GM12878 (cell line): ENCODE measurements at regions not wholly inside any gene's neighbourhood (a gene's known extent, or its start where the extent isn't known, plus 50 kb on each side); places are given as distances from the start of the nearest gene placed in this dataset.

ENCODE experiments used
- BACH1 ChIP-seq: fragments of 450-650 bp; IDR thresholded peaks from 2 replicates; pipeline ENCODE4 v1.6.1; 2017; ENCODE audit warnings: mild to moderate bottlenecking, borderline replicate concordance
- BMI1 ChIP-seq: fragments of 450-650 bp; IDR thresholded peaks from 2 replicates; pipeline ENCODE4 v1.6.1; 2016; ENCODE audit warnings: mild to moderate bottlenecking, moderate library complexity, borderline replicate concordance
- HDAC2 ChIP-seq: fragments of 200-600 bp; sonication (generic); IDR thresholded peaks from 2 replicates; pipeline ENCODE4 v1.6.1; 2017
- MXI1 ChIP-seq: fragments of 150-350 bp; IDR thresholded peaks from 2 replicates; pipeline ENCODE4 v1.6.1; 2011; ENCODE audit warnings: low read depth, mild to moderate bottlenecking, inconsistent platforms, low read length, improper control_type of control experiment
- TF ChIP-seq, protein P1 (sequence below): IDR thresholded peaks from 2 replicates; pipeline ENCODE4 v1.6.1; 2012; ENCODE audit warnings: mild to moderate bottlenecking, low read depth, low read length

- TF ChIP-seq HDAC2 = no peak
- no peak for TF ChIP-seq MXI1
- TF ChIP-seq BMI1 = no peak
- TF ChIP-seq, protein P1, sequence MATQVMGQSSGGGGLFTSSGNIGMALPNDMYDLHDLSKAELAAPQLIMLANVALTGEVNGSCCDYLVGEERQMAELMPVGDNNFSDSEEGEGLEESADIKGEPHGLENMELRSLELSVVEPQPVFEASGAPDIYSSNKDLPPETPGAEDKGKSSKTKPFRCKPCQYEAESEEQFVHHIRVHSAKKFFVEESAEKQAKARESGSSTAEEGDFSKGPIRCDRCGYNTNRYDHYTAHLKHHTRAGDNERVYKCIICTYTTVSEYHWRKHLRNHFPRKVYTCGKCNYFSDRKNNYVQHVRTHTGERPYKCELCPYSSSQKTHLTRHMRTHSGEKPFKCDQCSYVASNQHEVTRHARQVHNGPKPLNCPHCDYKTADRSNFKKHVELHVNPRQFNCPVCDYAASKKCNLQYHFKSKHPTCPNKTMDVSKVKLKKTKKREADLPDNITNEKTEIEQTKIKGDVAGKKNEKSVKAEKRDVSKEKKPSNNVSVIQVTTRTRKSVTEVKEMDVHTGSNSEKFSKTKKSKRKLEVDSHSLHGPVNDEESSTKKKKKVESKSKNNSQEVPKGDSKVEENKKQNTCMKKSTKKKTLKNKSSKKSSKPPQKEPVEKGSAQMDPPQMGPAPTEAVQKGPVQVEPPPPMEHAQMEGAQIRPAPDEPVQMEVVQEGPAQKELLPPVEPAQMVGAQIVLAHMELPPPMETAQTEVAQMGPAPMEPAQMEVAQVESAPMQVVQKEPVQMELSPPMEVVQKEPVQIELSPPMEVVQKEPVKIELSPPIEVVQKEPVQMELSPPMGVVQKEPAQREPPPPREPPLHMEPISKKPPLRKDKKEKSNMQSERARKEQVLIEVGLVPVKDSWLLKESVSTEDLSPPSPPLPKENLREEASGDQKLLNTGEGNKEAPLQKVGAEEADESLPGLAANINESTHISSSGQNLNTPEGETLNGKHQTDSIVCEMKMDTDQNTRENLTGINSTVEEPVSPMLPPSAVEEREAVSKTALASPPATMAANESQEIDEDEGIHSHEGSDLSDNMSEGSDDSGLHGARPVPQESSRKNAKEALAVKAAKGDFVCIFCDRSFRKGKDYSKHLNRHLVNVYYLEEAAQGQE = no peak
- no peak for TF ChIP-seq BACH1
These were observed 378.9 kb upstream of the AUTS2 start for GRCh38 chr7:69219381-69219780.
